ENCODE measurements at regions not wholly inside any gene's neighbourhood (a gene's known extent, or its start where the extent isn't known, plus 50 kb on each side); places are given as distances from the start of the nearest gene placed in this dataset.

DNA sequence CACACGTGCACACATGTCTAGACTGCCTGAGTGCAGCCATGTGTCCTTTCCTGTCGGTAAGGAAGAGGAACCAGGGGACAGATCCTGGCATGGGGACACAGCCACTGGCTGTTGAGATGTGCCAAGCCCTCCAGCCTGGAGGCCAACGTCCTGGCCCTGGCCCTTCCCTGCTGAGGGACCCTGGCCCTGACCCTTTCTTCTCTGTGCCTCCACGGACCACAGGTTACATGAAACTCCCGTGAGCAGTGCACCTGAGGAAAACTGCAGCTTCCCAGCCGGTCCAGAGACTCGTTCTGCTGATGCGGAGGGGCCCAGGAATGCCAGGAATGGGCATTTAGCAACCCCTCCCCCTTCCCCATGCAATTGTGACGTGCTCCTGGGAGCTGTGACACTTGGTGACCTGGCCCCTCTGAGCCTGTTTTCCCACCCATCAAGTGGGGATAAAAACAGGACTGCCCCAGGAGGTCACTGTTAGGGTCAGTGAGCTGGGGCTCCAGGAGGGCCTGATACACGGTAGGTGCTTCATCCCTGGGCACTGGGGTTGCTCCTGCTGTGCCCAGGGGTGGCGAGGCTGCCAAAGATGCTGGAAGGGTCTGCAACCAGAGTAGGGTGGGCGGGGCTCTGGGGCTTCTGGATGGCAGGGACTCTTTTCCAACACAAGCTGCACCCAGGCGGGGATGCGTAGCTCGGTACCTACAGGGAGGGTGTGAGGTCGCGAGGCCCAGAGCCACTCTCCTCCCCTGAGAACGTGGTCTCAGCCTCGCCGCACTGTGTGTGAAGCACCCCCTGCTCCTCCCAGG is 151.5 kb downstream of the C9orf50 start:
- DNase-seq: no peak

- no peak for DNase-seq
Observed at GRCh38 chr9:129467739-129468666, 152.9 kb downstream of the C9orf50 start.

- no peak for DNase-seq
Observed at GRCh38 chr9:129467004-129467588, 153.8 kb downstream of the C9orf50 start.

- no peak for DNase-seq
Observed at GRCh38 chr9:129465834-129466535, 154.9 kb downstream of the C9orf50 start.

DNA sequence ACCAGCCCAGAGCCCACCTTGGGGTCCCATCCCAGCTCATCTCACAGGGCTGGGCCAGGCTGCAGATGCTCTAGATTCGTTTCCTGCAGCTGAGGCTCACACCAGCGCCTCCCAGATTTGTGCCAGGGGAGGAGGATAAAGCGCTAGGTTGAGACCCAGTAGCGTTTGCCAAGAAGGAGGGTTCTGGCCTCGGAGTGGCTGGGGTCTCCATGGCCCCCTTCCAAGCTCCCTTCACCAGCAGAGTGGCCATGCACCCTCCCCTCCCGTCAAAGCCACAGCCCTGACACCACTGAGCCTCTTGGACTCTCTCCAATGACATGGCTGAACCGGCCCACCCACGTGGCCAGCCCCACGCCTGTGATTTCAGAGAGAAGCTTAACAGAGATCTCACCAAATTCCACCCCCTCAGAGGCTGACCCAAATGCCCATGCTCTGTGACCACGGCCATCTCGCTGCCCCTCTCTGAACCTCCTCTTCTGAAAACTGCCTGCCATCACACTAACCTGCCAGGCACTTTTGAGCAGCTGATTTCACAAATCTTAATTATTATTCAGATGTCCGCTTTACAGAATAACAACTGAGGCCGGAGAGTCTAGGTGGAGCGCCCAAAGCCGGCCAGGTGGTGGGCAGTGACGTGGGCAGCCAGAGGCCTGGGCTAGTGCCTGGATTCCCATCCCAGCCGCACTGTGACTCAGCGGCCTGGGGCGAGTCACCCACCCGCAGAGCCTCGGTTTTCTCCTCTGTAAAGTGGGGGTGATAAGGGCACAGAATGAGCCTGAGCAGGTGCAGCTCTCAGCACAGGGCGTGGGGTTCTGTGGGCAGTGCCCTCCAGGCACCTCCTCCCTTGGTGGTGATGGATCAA is 155.7 kb downstream of the C9orf50 start:
- no peak for DNase-seq

DNA sequence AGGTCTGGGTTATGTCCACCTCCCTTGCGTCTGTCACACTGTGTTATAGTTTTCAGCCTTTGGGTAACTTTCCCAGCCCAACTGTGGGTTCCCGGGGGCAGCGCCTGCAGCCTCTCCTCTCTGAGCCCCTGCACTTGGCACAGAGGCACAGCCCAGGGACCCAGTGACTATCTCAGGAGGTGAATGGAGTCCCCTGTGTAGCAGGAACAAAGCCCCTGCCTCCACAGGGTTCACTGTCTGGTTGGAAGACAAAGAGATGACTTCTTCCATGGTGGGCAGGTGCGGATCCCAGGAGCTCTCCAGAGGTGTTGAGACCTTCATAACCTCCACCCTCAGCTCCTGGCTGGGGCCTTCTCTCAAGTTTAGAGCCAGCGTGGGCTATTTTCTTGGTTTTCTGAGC is 156.9 kb downstream of the C9orf50 start:
- no peak for DNase-seq

- DNase-seq: no peak
Observed at GRCh38 chr9:129463477-129463876, 157.4 kb downstream of the C9orf50 start.

GRCh38 chr9:129462360-129462759 is 158.5 kb downstream of the C9orf50 start:
- DNase-seq: no peak

GRCh38 chr9:129460323-129461261 is 160.3 kb downstream of the C9orf50 start:
- DNase-seq: peak; percentile 67

- DNase-seq: no peak
Observed at GRCh38 chr9:129459547-129460322, 161.2 kb downstream of the C9orf50 start.

- peak; percentile 34 for DNase-seq
Observed at GRCh38 chr9:129458663-129459546, 162.0 kb downstream of the C9orf50 start.

GRCh38 chr9:129458155-129458661 is 162.7 kb downstream of the C9orf50 start:
- no peak for DNase-seq

DNA sequence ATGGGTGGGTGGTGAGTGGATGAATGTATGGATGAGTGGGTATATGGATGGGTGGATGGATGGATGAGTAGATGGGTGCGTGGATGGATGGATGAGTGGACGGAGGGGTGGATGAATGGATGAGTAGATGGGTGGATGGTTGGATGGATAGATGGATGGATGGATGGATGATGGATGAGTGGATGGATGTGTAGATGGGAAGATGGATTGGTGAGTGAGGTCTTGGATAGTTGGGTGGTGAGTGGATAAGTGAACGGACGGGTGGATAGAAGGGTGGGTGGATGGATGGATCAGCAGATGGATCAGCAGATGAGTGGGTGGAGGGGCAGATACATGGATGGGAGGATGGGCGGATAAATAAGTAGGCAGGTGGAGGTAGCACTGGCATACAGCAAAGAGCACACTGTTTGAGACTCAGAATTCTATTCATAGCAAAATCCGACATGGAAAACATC is 163.5 kb downstream of the C9orf50 start:
- no peak for DNase-seq

DNA sequence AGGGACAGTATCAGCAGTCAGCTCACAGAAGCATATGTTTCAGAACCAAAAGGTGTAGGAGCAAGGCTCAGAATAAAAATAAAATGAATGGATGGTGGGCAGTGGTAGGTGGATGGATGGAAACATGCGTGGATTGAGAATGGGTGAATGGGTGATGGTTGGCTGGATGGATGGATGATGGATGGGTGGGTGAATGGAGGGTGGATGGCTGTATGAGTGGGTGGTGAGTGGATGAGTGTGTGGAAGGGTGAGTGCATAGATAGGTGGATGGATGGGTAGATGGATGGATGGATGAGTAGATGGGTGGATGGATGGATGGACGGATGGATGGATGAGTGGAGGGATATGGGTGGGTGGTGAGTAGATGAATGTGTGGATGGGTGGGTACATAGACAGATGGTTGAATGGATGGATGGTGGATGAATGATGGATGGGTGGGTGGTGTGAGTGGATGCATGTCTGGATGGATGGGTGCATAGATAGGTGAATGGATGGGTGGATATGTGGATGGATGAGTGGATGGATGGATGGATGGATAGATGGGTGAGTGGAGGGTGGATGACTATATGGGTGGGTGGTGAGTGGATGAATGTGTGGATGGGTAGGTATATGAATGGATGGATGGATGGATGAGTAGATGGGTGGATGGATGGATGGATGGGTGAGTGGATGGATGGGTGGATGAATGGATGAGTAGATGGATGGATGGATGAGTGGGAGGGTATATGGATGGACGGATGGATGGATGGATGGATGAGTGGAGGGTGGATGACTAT is 164.2 kb downstream of the C9orf50 start:
- DNase-seq: no peak

DNA sequence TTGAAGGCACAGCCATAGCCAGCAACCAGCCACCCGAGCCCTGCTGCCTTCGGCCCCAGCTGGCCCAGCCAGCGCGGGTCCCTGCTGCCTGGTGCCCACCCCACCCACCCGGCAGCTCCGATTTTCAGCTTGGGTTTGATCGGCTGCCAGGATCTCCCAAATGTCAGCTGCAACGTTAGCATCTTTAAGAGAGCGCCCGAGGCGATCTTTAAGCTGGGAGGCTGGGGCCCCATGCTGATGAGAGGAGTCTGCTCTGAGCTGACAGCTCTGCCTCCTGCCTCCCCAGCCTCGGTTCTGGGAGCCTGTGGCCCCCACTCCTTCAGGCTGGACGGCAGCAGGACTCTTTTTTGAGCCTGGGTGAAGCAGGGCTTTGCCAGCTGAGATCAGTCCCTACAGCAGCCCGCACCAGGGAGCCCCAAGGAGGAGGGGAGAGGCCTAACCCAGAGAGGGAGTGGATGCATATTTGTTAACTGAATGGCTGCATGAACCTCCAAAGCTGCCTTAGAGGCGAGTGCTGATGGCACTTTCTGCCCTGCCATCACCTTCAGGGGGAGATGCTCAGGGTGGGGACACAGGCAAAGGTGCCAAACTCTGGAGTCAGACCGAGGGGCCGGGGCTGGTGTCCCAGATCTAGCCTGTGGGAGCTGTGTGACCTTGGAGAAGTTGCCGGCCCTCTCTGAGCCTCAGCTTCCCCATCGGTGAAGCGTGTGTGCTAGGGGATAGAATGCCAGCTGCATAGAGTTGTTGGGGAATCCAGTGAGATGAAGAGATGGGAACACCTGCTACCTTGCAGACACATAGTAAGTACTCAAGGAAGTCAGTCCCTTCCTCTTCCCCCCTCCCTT is 165.5 kb downstream of the C9orf50 start:
- DNase-seq: no peak

GRCh38 chr9:129454467-129455067 is 166.3 kb downstream of the C9orf50 start:
- no peak for DNase-seq

Data from activated gamma-delta T cell (primary cell).